LNCAP (cell line): ENCODE measurements at regions not wholly inside any gene's neighbourhood (a gene's known extent, or its start where the extent isn't known, plus 50 kb on each side); places are given as distances from the start of the nearest gene placed in this dataset.

Source experiments
- CTCF ChIP-seq: fragments of 450-650 bp; IDR thresholded peaks from 2 replicates; pipeline ENCODE4 v1.5.1; 2017; ENCODE audit warnings: mild to moderate bottlenecking

GRCh38 chr4:30614771-30615170 lies 105.4 kb upstream of the PCDH7 start:
- TF ChIP-seq CTCF: no peak

GRCh38 chr4:30616942-30617646 lies 103.1 kb upstream of the PCDH7 start:
- TF ChIP-seq CTCF: no peak

GRCh38 chr4:30617836-30618235 lies 102.3 kb upstream of the PCDH7 start:
- TF ChIP-seq CTCF: no peak

- no peak for TF ChIP-seq CTCF
Observed at GRCh38 chr4:30619679-30620078, 100.5 kb upstream of the PCDH7 start.

- TF ChIP-seq CTCF: no peak
Observed at GRCh38 chr4:30620711-30621110, 99.5 kb upstream of the PCDH7 start.

- no peak for TF ChIP-seq CTCF
Observed at GRCh38 chr4:30630431-30630830, 89.7 kb upstream of the PCDH7 start.

GRCh38 chr4:30632751-30633150 lies 87.4 kb upstream of the PCDH7 start:
- TF ChIP-seq CTCF: no peak

GRCh38 chr4:30641345-30641744 lies 78.8 kb upstream of the PCDH7 start:
- no peak for TF ChIP-seq CTCF
